ENCODE measurements at regions not wholly inside any gene's neighbourhood (a gene's known extent, or its start where the extent isn't known, plus 50 kb on each side); places are given as distances from the start of the nearest gene placed in this dataset.

GRCh38 chr3:18233987-18234716, 191.0 kb downstream of the SATB1 start:
- Histone ChIP-seq H3K4me3 (no peak overlapping the region), H3K9me3 (no peaks in the 10 kb centered on the region), H3K36me3 (no peaks in the 10 kb centered on the region), H3K27me3 (no peaks in the 10 kb centered on the region), H3K27ac (no peak overlapping the region), H3K4me1 (no peaks in the 10 kb centered on the region)
- no peak for TF ChIP-seq POLR2A (IDR thresholded peaks at IDR 0.05)
- no peak for TF ChIP-seq EP300 (IDR thresholded peaks at IDR 0.05)
- no peak for TF ChIP-seq POLR2AphosphoS5 (IDR thresholded peaks at IDR 0.05)
- TF ChIP-seq CTCF (IDR thresholded peaks at IDR 0.05), result no peak
- DNase-seq (no peak), ATAC-seq (ENCODE audit: low FRiP score in 2 of 2) (no peak)
- WGBS, 2 donors, result 65 to 74% methylated on average over 10 of the region's 10 CpGs

GRCh38 chr3:18232317-18232716, 192.8 kb downstream of the SATB1 start:
- Histone ChIP-seq H3K27me3 (no peaks in the 10 kb centered on the region), H3K4me3 (no peak overlapping the region), H3K9me3 (no peaks in the 10 kb centered on the region), H3K27ac (no peak overlapping the region), H3K4me1 (no peaks in the 10 kb centered on the region), H3K36me3 (no peaks in the 10 kb centered on the region)
- TF ChIP-seq EP300 (IDR thresholded peaks at IDR 0.05) (no peak), POLR2A (IDR thresholded peaks at IDR 0.05) (no peak), POLR2AphosphoS5 (IDR thresholded peaks at IDR 0.05) (no peak), CTCF (IDR thresholded peaks at IDR 0.05) (no peak)
- WGBS, 2 donors, result 62 to 64% methylated on average over 3 of the region's 3 CpGs
- DNase-seq (no peak), ATAC-seq (ENCODE audit: low FRiP score in 2 of 2) (no peak)

GRCh38 chr3:18228060-18228459, 197.1 kb downstream of the SATB1 start:
- WGBS, 2 donors, result 56 to 76% methylated on average over 1 of the region's 1 CpG
- H3K36me3 ChIP-seq, result no peaks in the 10 kb centered on the region
- H3K27ac ChIP-seq, result no peak overlapping the region
- no peak overlapping the region for H3K4me3 ChIP-seq
- no peak for TF ChIP-seq POLR2A (IDR thresholded peaks at IDR 0.05)
- no peak for TF ChIP-seq EP300 (IDR thresholded peaks at IDR 0.05)
- TF ChIP-seq POLR2AphosphoS5 (IDR thresholded peaks at IDR 0.05), result no peak
- no peak for TF ChIP-seq CTCF (IDR thresholded peaks at IDR 0.05)
- no peak for ATAC-seq (ENCODE audit: low FRiP score in 2 of 2)
- no peaks in the 10 kb centered on the region for H3K4me1 ChIP-seq
- H3K27me3 ChIP-seq, result no peaks in the 10 kb centered on the region
- DNase-seq, result no peak
- H3K9me3 ChIP-seq, result no peaks in the 10 kb centered on the region

GRCh38 chr3:18225709-18226108, 199.4 kb downstream of the SATB1 start:
- TF ChIP-seq EP300 (IDR thresholded peaks at IDR 0.05), result no peak
- no peaks in the 10 kb centered on the region for H3K4me1 ChIP-seq
- WGBS, 2 donors, result 66 to 84% methylated on average over 3 of the region's 3 CpGs
- H3K27ac ChIP-seq, result no peak overlapping the region
- H3K4me3 ChIP-seq, result no peak overlapping the region
- ATAC-seq (ENCODE audit: low FRiP score in 2 of 2), result no peak
- DNase-seq, result no peak
- H3K36me3 ChIP-seq, result no peaks in the 10 kb centered on the region
- H3K9me3 ChIP-seq, result no peaks in the 10 kb centered on the region
- H3K27me3 ChIP-seq, result no peaks in the 10 kb centered on the region

- 48% methylated on average over 2 of the region's 2 CpGs for WGBS, 2 donors
- Histone ChIP-seq H3K4me1 (no peaks in the 10 kb centered on the region), H3K27me3 (no peaks in the 10 kb centered on the region), H3K27ac (no peak overlapping the region), H3K4me3 (no peak overlapping the region), H3K36me3 (no peaks in the 10 kb centered on the region), H3K9me3 (no peaks in the 10 kb centered on the region)
- DNase-seq, result no peak
- TF ChIP-seq EP300 (IDR thresholded peaks at IDR 0.05) (no peak), CTCF (IDR thresholded peaks at IDR 0.05) (no peak), POLR2A (IDR thresholded peaks at IDR 0.05) (no peak), POLR2AphosphoS5 (IDR thresholded peaks at IDR 0.05) (no peak)
- ATAC-seq (ENCODE audit: low FRiP score in 2 of 2), result no peak
Observed at GRCh38 chr3:18224426-18224825, 200.7 kb downstream of the SATB1 start.
